HepG2 (cell line): ENCODE measurements at regions not wholly inside any gene's neighbourhood (a gene's known extent, or its start where the extent isn't known, plus 50 kb on each side); places are given as distances from the start of the nearest gene placed in this dataset.

Source experiments
- ATAC-seq: fragments of 200-7000 bp; cut with Tn5 transposase; 3 replicates; pipeline ENCODE4 v1.9.1; 2020; ENCODE audit warnings: mild to moderate bottlenecking, moderate library complexity
- BruUV-seq: library from RNA; stranded (reverse); fragments of 400-500 nt; replicated peaks from 2 replicates; lab custom pipeline; 2021; lab: Mats Ljungman, UMichigan
- CTCF ChIA-PET: fragments of 300-600 bp; formaldehyde crosslinking; extraction: SDS; loops from one replicate; lab custom pipeline; 2021; ENCODE audit warnings: low total read pairs, inconsistent platforms, low intra/inter-chr PET ratio; lab: Yijun Ruan, JAX
- POLR2A ChIA-PET: fragments of 350-600 bp; sonication (Branson Sonifier 250); formaldehyde crosslinking; loops from one replicate; lab custom pipeline; 2020; ENCODE audit warnings: antibody characterized with exemption, inconsistent platforms; lab: Yijun Ruan, JAX
- DNase-seq: peaks from one replicate; pipeline ENCODE4 v3.0.0-alpha.2; 2015; ENCODE audit warnings: low spot score
- FAIRE-seq: peaks from 3 replicates; lab custom pipeline; 2011; peaks lifted over from hg19 to GRCh38; lab: Jason Lieb, UNC
- H2AFZ ChIP-seq: one replicate; pipeline ENCODE4 v1.6.1; 2011; ENCODE audit warnings: low read length, inconsistent platforms
- H3K27ac ChIP-seq: fragments of 300-600 bp; 3 replicates; pipeline ENCODE4 v1.8.0; 2011; ENCODE audit warnings: mixed run types, mild to moderate bottlenecking, mixed read lengths, low read length, inconsistent platforms; ENCODE audit not compliant: insufficient read depth; ENCODE audit errors: extremely low read length
- H3K27me3 ChIP-seq, 2 experiments: fragments of 200-600 bp in 1 of 2; 2 replicates in 1 of 2; 3 replicates in 1 of 2; pipeline versions ENCODE4 v1.6.0 to v1.8.0; 2011; ENCODE audit warnings: low read length in 2 of 2, mild to moderate bottlenecking in 2 of 2, moderate library complexity in 2 of 2, inconsistent platforms in 1 of 2; ENCODE audit not compliant: insufficient read depth in 2 of 2, control insufficient read depth in 1 of 2
- H3K36me3 ChIP-seq, 2 experiments: fragments of 200-600 bp in 1 of 2; replicated peaks in 1 of 2; 2 replicates in 1 of 2; 3 replicates in 1 of 2; pipeline versions ENCODE4 v1.5.1 to v1.8.0; 2011; ENCODE audit warnings: low read length in 2 of 2, inconsistent platforms in 1 of 2; ENCODE audit not compliant: insufficient read depth in 2 of 2, control insufficient read depth in 1 of 2
- H3K4me1 ChIP-seq: 2 replicates; pipeline ENCODE4 v1.5.1; 2012; ENCODE audit warnings: low read length, inconsistent platforms; ENCODE audit not compliant: insufficient read depth
- H3K4me2 ChIP-seq: 2 replicates; pipeline ENCODE4 v1.6.0; 2011; ENCODE audit warnings: low read depth, low read length, inconsistent platforms
- H3K4me3 ChIP-seq, 3 experiments: fragments of 200-600 bp in 1 of 3; sonication (generic), shearing (Covaris generic) in 1 of 3; replicated peaks in 1 of 3; 2 replicates each; pipeline ENCODE4 v1.5.1; 2011 to 2016; ENCODE audit warnings: low read length in 3 of 3, inconsistent platforms in 2 of 3, low read depth in 2 of 3, mild to moderate bottlenecking in 2 of 3, control low read depth in 1 of 3, mixed read lengths in 1 of 3; ENCODE audit not compliant: insufficient read depth in 1 of 3
- H3K79me2 ChIP-seq: one replicate; pipeline ENCODE4 v1.6.1; 2011; ENCODE audit warnings: low read length, inconsistent platforms; ENCODE audit not compliant: insufficient read depth
- H3K9ac ChIP-seq: 2 replicates; pipeline ENCODE4 v1.6.0; 2011; ENCODE audit warnings: mild to moderate bottlenecking, low read depth, low read length, inconsistent platforms; ENCODE audit not compliant: insufficient read depth
- H3K9me3 ChIP-seq: 2 replicates; pipeline ENCODE4 v1.5.1; 2012; ENCODE audit warnings: mild to moderate bottlenecking, low read length
- H4K20me1 ChIP-seq: 2 replicates; pipeline ENCODE4 v1.6.0; 2011; ENCODE audit warnings: inconsistent platforms, mild to moderate bottlenecking, low read length, moderate library complexity; ENCODE audit not compliant: insufficient read depth
- ATAD3A ChIP-seq: sonication (generic); formaldehyde crosslinking; IDR thresholded peaks from 2 replicates; pipeline ENCODE4 v1.4.0; 2020; ENCODE audit warnings: missing genetic modification reagents
- CHD2 ChIP-seq: IDR thresholded peaks from 2 replicates; pipeline ENCODE4 v1.6.1; 2011; ENCODE audit warnings: low read depth, low read length, improper control_type of control experiment
- EEA1 ChIP-seq: sonication (generic); formaldehyde crosslinking; IDR thresholded peaks from 2 replicates; pipeline ENCODE4 v1.5.1; 2020; ENCODE audit warnings: mild to moderate bottlenecking, missing genetic modification reagents, borderline replicate concordance
- MXD3 ChIP-seq: IDR thresholded peaks from 2 replicates; pipeline ENCODE4 v1.6.1; 2016; ENCODE audit warnings: mild to moderate bottlenecking, missing biosample characterization, missing genetic modification reagents
- NCOA2 ChIP-seq: sonication (generic); formaldehyde crosslinking; IDR thresholded peaks from 2 replicates; pipeline ENCODE4 v1.8.0; 2022; ENCODE audit warnings: inconsistent platforms
- PBX2 ChIP-seq: IDR thresholded peaks from 2 replicates; pipeline ENCODE4 v1.6.1; 2016; ENCODE audit warnings: control low read depth
- PHF8 ChIP-seq: sonication (generic); formaldehyde crosslinking; IDR thresholded peaks from 2 replicates; pipeline ENCODE4 v1.5.0; 2020; ENCODE audit warnings: missing genetic modification reagents
- RBM22 ChIP-seq: fragments of 200-400 bp; formaldehyde crosslinking; optimal IDR thresholded peaks from 2 replicates; pipeline ENCODE3; 2017; ENCODE audit warnings: mild to moderate bottlenecking, low read length, moderate library complexity
- SKI ChIP-seq: fragments of 450-650 bp; IDR thresholded peaks from one replicate; pipeline ENCODE4 v1.6.1; 2018; ENCODE audit warnings: mild to moderate bottlenecking; ENCODE audit not compliant: partially characterized antibody
- SMAD3 ChIP-seq: sonication (generic); formaldehyde crosslinking; IDR thresholded peaks from 2 replicates; pipeline ENCODE4 v1.4.0; 2020; ENCODE audit warnings: missing genetic modification reagents
- THAP9 ChIP-seq: sonication (generic); formaldehyde crosslinking; IDR thresholded peaks from 2 replicates; pipeline ENCODE4; 2020; ENCODE audit warnings: missing genetic modification reagents, mild to moderate bottlenecking, borderline replicate concordance
- U2AF2 ChIP-seq: fragments of 200-400 bp; formaldehyde crosslinking; IDR thresholded peaks from 2 replicates; pipeline ENCODE4 v1.6.1; 2017; ENCODE audit warnings: low read depth, mild to moderate bottlenecking, low read length
- WGBS: methylation state at CpG from one replicate; pipeline ENCODE4 v1.1.6; 2017; ENCODE audit warnings: low lambda C conversion rate; 5-methylcytosine and 5-hydroxymethylcytosine counted together
- in situ Hi-C: cut with HindIII; loops from 2 replicates; pipeline ENCODE4 v1.10.0; 2017; ENCODE audit warnings: low pct_unique_long_range_greater_than_20kb; ENCODE audit not compliant: extremely low pct_ligation_motif_present
- intact Hi-C: fragments of 100-400 bp; cut with micrococcal nuclease; formaldehyde crosslinking; loops from one replicate; pipeline ENCODE4 v1.10.0; 2022; ENCODE audit not compliant: unreplicated experiment

- intact Hi-C loops (no loop called here), in situ Hi-C loops (no loop called here)
- no peak overlapping the region for H3K27ac ChIP-seq
- no peak overlapping the region for H3K4me3 ChIP-seq
- 13% methylated on average over 6 of the region's 6 CpGs for WGBS
- peaks cover 1 to 4% of the 10 kb centered on the region in 2 experiments; a peak in 2 of 5 replicates for H3K27me3 ChIP-seq
- FAIRE-seq (no peak), ATAC-seq (no peak), DNase-seq (no peak)
- no peak overlapping the region for H3K4me2 ChIP-seq
- TF ChIP-seq EEA1 (CRISPR knock-in tag), result no peak
- TF ChIP-seq PHF8, result no peak
- no peak for TF ChIP-seq THAP9 (CRISPR knock-in tag)
- TF ChIP-seq PBX2 (CRISPR knock-in tag), result no peak
- TF ChIP-seq CHD2, result no peak
- TF ChIP-seq NCOA2 (CRISPR knock-in tag), result no peak
- no peak for TF ChIP-seq SMAD3 (CRISPR knock-in tag)
- TF ChIP-seq ATAD3A (CRISPR knock-in tag), result no peak
- TF ChIP-seq U2AF2, result no peak
- no peak for TF ChIP-seq RBM22
- no peak for TF ChIP-seq MXD3 (CRISPR knock-in tag)
- TF ChIP-seq SKI, result no peak
- CTCF ChIA-PET, result no interaction called here
- no TSS peak for BruUV-seq
- no peaks in the 10 kb centered on the region for H3K4me1 ChIP-seq
- H3K36me3 ChIP-seq, result no peaks in the 10 kb centered on the region
- no peak overlapping the region for H3K9ac ChIP-seq
- no peaks in the 10 kb centered on the region for H3K79me2 ChIP-seq
- no peaks in the 10 kb centered on the region for H4K20me1 ChIP-seq
- no peaks in the 10 kb centered on the region for H3K9me3 ChIP-seq
- H2AFZ ChIP-seq, result no peak overlapping the region
- POLR2A ChIA-PET, result no interaction called here
Observed at GRCh38 chr10:42997151-42997848, 79.6 kb upstream of the RET start.
